ENCODE measurements at regions not wholly inside any gene's neighbourhood (a gene's known extent, or its start where the extent isn't known, plus 50 kb on each side); places are given as distances from the start of the nearest gene placed in this dataset.
"Not testable (repeated sequence)": the region's sequence is repeated elsewhere in the genome, so short reads cannot be mapped to it uniquely, and the experiment has no call there.

GRCh38 chr13:90493667-90494066 is 853.8 kb upstream of the MIR17HG start:
- POLR2A ChIA-PET: no interaction called here
- Mint-ChIP-seq H3K36me3 (ENCODE audit: low read depth) (no peaks in the 10 kb centered on the region), H3K4me3 (no peak overlapping the region), H3K27me3 (no peaks in the 10 kb centered on the region), H3K4me1 (no peaks in the 10 kb centered on the region), H3K27ac (no peak overlapping the region), H3K9me3 (peaks cover 18% of the 10 kb centered on the region)
- DNase-seq: no peak
- CTCF ChIA-PET: no interaction called here

GRCh38 chr13:90494849-90495248 is 852.6 kb upstream of the MIR17HG start:
- CTCF ChIA-PET; H3K27ac Mint-ChIP-seq; DNase-seq; H3K27me3 Mint-ChIP-seq; H3K36me3 Mint-ChIP-seq (ENCODE audit: low read depth); H3K4me3 Mint-ChIP-seq; H3K4me1 Mint-ChIP-seq; POLR2A ChIA-PET: not testable (repeated sequence)
- H3K9me3 Mint-ChIP-seq: peaks cover 18% of the 10 kb centered on the region

GRCh38 chr13:90498096-90498495 is 849.4 kb upstream of the MIR17HG start:
- H3K9me3 Mint-ChIP-seq: peaks cover 15% of the 10 kb centered on the region
- H3K4me3 Mint-ChIP-seq: no peak overlapping the region
- no peaks in the 10 kb centered on the region for H3K4me1 Mint-ChIP-seq
- H3K27me3 Mint-ChIP-seq: no peaks in the 10 kb centered on the region
- H3K27ac Mint-ChIP-seq: no peak overlapping the region
- DNase-seq: no peak
- CTCF ChIA-PET: no interaction called here
- no peaks in the 10 kb centered on the region for H3K36me3 Mint-ChIP-seq (ENCODE audit: low read depth)
- POLR2A ChIA-PET: no interaction called here

- POLR2A ChIA-PET: no interaction called here
- Mint-ChIP-seq H3K27ac (no peak overlapping the region), H3K27me3 (no peaks in the 10 kb centered on the region), H3K4me1 (no peaks in the 10 kb centered on the region), H3K36me3 (ENCODE audit: low read depth) (no peaks in the 10 kb centered on the region), H3K4me3 (no peak overlapping the region), H3K9me3 (peaks cover 9% of the 10 kb centered on the region)
- DNase-seq: no peak
- CTCF ChIA-PET: no interaction called here
These were observed 848.7 kb upstream of the MIR17HG start for GRCh38 chr13:90498816-90499215.

- CTCF ChIA-PET: no interaction called here
- Mint-ChIP-seq H3K4me1 (no peaks in the 10 kb centered on the region), H3K4me3 (no peak overlapping the region), H3K27me3 (no peaks in the 10 kb centered on the region), H3K27ac (no peak overlapping the region), H3K9me3 (peaks cover 4% of the 10 kb centered on the region), H3K36me3 (ENCODE audit: low read depth) (no peaks in the 10 kb centered on the region)
- no peak for DNase-seq
- POLR2A ChIA-PET: no interaction called here
These were observed 846.9 kb upstream of the MIR17HG start for GRCh38 chr13:90500569-90500968.

GRCh38 chr13:90502153-90502552 is 845.3 kb upstream of the MIR17HG start:
- no peak for DNase-seq
- Mint-ChIP-seq H3K27me3 (no peaks in the 10 kb centered on the region), H3K4me1 (no peaks in the 10 kb centered on the region), H3K27ac (no peak overlapping the region), H3K4me3 (no peak overlapping the region), H3K36me3 (ENCODE audit: low read depth) (no peaks in the 10 kb centered on the region), H3K9me3 (no peaks in the 10 kb centered on the region)
- POLR2A ChIA-PET: no interaction called here
- CTCF ChIA-PET: no interaction called here

- ChIA-PET POLR2A (no interaction called here), CTCF (no interaction called here)
- Mint-ChIP-seq H3K27ac (no peak overlapping the region), H3K4me1 (no peaks in the 10 kb centered on the region), H3K36me3 (ENCODE audit: low read depth) (no peaks in the 10 kb centered on the region), H3K4me3 (no peak overlapping the region), H3K9me3 (no peaks in the 10 kb centered on the region), H3K27me3 (no peaks in the 10 kb centered on the region)
- DNase-seq: no peak
These were observed 844.7 kb upstream of the MIR17HG start for GRCh38 chr13:90502762-90503161.

GRCh38 chr13:90510319-90510718 is 837.2 kb upstream of the MIR17HG start:
- no peak for DNase-seq
- H3K36me3 Mint-ChIP-seq (ENCODE audit: low read depth): no peaks in the 10 kb centered on the region
- ChIA-PET POLR2A (no interaction called here), CTCF (no interaction called here)
- no peaks in the 10 kb centered on the region for H3K4me1 Mint-ChIP-seq
- H3K9me3 Mint-ChIP-seq: no peaks in the 10 kb centered on the region
- no peaks in the 10 kb centered on the region for H3K27me3 Mint-ChIP-seq
- no peak overlapping the region for H3K4me3 Mint-ChIP-seq
- H3K27ac Mint-ChIP-seq: no peak overlapping the region

GRCh38 chr13:90511903-90512302 is 835.6 kb upstream of the MIR17HG start:
- POLR2A ChIA-PET: no interaction called here
- no peaks in the 10 kb centered on the region for H3K4me1 Mint-ChIP-seq

GRCh38 chr13:90514712-90515111 is 832.8 kb upstream of the MIR17HG start:
- H3K27ac Mint-ChIP-seq; POLR2A ChIA-PET; H3K4me1 Mint-ChIP-seq; CTCF ChIA-PET; H3K4me3 Mint-ChIP-seq; DNase-seq; H3K27me3 Mint-ChIP-seq; H3K9me3 Mint-ChIP-seq; H3K36me3 Mint-ChIP-seq (ENCODE audit: low read depth): not testable (repeated sequence)

More at GRCh38 chr13:90511903-90512302, 835.6 kb upstream of the MIR17HG start:
- no peaks in the 10 kb centered on the region for H3K9me3 Mint-ChIP-seq
- no peak overlapping the region for H3K4me3 Mint-ChIP-seq
- DNase-seq: no peak
- CTCF ChIA-PET: no interaction called here
- no peaks in the 10 kb centered on the region for H3K27me3 Mint-ChIP-seq
- no peaks in the 10 kb centered on the region for H3K36me3 Mint-ChIP-seq (ENCODE audit: low read depth)
- H3K27ac Mint-ChIP-seq: no peak overlapping the region

GRCh38 chr13:90518417-90518816 is 829.1 kb upstream of the MIR17HG start:
- no peak for DNase-seq
- Mint-ChIP-seq H3K4me3 (no peak overlapping the region), H3K9me3 (peaks cover 23% of the 10 kb centered on the region), H3K27me3 (no peaks in the 10 kb centered on the region), H3K4me1 (no peaks in the 10 kb centered on the region), H3K27ac (no peak overlapping the region), H3K36me3 (ENCODE audit: low read depth) (no peaks in the 10 kb centered on the region)
- ChIA-PET CTCF (no interaction called here), POLR2A (no interaction called here)

- no peaks in the 10 kb centered on the region for H3K4me1 Mint-ChIP-seq
- H3K4me3 Mint-ChIP-seq: no peak overlapping the region
- H3K27me3 Mint-ChIP-seq: no peaks in the 10 kb centered on the region
- ChIA-PET CTCF (no interaction called here), POLR2A (no interaction called here)
- H3K9me3 Mint-ChIP-seq: peaks cover 23% of the 10 kb centered on the region
- H3K36me3 Mint-ChIP-seq (ENCODE audit: low read depth): no peaks in the 10 kb centered on the region
- no peak overlapping the region for H3K27ac Mint-ChIP-seq
- DNase-seq: no peak
These were observed 828.3 kb upstream of the MIR17HG start for GRCh38 chr13:90519157-90519556.

- ChIA-PET CTCF (no interaction called here), POLR2A (no interaction called here)
- Mint-ChIP-seq H3K27ac (no peak overlapping the region), H3K36me3 (ENCODE audit: low read depth) (no peaks in the 10 kb centered on the region), H3K4me3 (no peak overlapping the region), H3K9me3 (peaks cover 11% of the 10 kb centered on the region), H3K4me1 (no peaks in the 10 kb centered on the region), H3K27me3 (no peaks in the 10 kb centered on the region)
- DNase-seq: no peak
These were observed 820.8 kb upstream of the MIR17HG start for GRCh38 chr13:90526711-90527110.

GRCh38 chr13:90531744-90532143 is 815.7 kb upstream of the MIR17HG start:
- no peak for DNase-seq
- ChIA-PET POLR2A (no interaction called here), CTCF (no interaction called here)
- H3K9me3 Mint-ChIP-seq: peaks cover 4% of the 10 kb centered on the region
- no peaks in the 10 kb centered on the region for H3K4me1 Mint-ChIP-seq
- no peak overlapping the region for H3K27ac Mint-ChIP-seq
- H3K4me3 Mint-ChIP-seq: no peak overlapping the region
- no peaks in the 10 kb centered on the region for H3K36me3 Mint-ChIP-seq (ENCODE audit: low read depth)
- no peaks in the 10 kb centered on the region for H3K27me3 Mint-ChIP-seq

GRCh38 chr13:90532861-90533492 is 814.5 kb upstream of the MIR17HG start:
- no peak overlapping the region for H3K4me3 Mint-ChIP-seq
- CTCF ChIA-PET: no interaction called here
- no peak for DNase-seq
- H3K27me3 Mint-ChIP-seq: no peaks in the 10 kb centered on the region
- H3K4me1 Mint-ChIP-seq: no peaks in the 10 kb centered on the region
- peaks cover 4% of the 10 kb centered on the region for H3K9me3 Mint-ChIP-seq
- POLR2A ChIA-PET: no interaction called here
- H3K27ac Mint-ChIP-seq: no peak overlapping the region
- H3K36me3 Mint-ChIP-seq (ENCODE audit: low read depth): no peaks in the 10 kb centered on the region

Data from activated CD4-positive, alpha-beta memory T cell treated with anti-CD3 and anti-CD28 coated beads, Interleukin-2, amount 10 ng/mL, durations not matched to agents 7 days and 5 days (primary cell).